ENCODE measurements at regions not wholly inside any gene's neighbourhood (a gene's known extent, or its start where the extent isn't known, plus 50 kb on each side); places are given as distances from the start of the nearest gene placed in this dataset.

- 7 to 8% methylated on average over 2 of the region's 2 CpGs for WGBS, 2 experiments (ENCODE audit: low coverage in 1 of 2, low lambda C conversion rate in 2 of 2, missing lambda C conversion rate in 2 of 2)
- no peaks in the 10 kb centered on the region for H4K20me1 ChIP-seq (ENCODE audit: insufficient read depth)
- no peaks in the 10 kb centered on the region for H3F3A ChIP-seq (ENCODE audit: insufficient read depth)
- no peaks in the 10 kb centered on the region for H3K79me2 ChIP-seq (ENCODE audit: insufficient read depth)
- H3K27me3 ChIP-seq (replicated peaks; ENCODE audit: insufficient read depth) = no peaks in the 10 kb centered on the region
- no peak for DNase-seq
- no peak overlapping the region for H2AFZ ChIP-seq
- in situ Hi-C loops (cut with MboI) = no loop called here
- no peak overlapping the region for H3K4me2 ChIP-seq (ENCODE audit: unreplicated experiment)
- H3K36me3 ChIP-seq (ENCODE audit: low read depth) = no peaks in the 10 kb centered on the region
- no peaks in the 10 kb centered on the region for H3K9me3 ChIP-seq (ENCODE audit: low read depth)
- H3K27ac ChIP-seq = no peak overlapping the region
- no peak overlapping the region for H3K9ac ChIP-seq
- no peak for TF ChIP-seq EZH2phosphoT487 (IDR thresholded peaks at IDR 0.05; ENCODE audit: insufficient read depth, low read depth)
- TF ChIP-seq EZH2 (IDR thresholded peaks at IDR 0.05; ENCODE audit: insufficient read depth, poor library complexity, severe bottlenecking) = no peak
- H3K4me3 ChIP-seq = no peak overlapping the region
- no peaks in the 10 kb centered on the region for H3K9me2 ChIP-seq (ENCODE audit: insufficient read depth)
- no peaks in the 10 kb centered on the region for H3K4me1 ChIP-seq (ENCODE audit: insufficient read depth)
These were observed 590.9 kb upstream of the SEL1L start for GRCh38 chr14:82124511-82124910.

DNA sequence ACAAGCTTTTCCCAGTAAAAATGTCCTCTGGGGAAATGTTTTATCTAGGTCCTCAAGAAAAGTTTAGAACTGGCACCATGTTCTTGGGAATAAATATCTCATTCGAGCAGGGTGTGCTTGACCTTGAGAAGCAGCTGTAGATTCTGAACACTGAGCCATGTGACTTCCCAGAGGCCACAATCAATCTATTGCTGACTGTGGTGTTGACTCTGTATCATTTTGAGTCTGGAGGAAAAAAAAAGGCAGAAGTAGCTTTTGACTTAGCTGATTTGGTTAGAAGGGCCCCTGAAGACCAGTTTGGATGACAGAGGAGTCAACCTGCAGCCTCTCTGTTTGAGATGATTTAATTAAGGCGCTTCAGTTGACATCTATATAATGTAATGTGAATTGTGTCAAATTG, 592.4 kb upstream of the SEL1L start:
- no peaks in the 10 kb centered on the region for H3K9me3 ChIP-seq (ENCODE audit: low read depth)
- no peaks in the 10 kb centered on the region for H3F3A ChIP-seq (ENCODE audit: insufficient read depth)
- TF ChIP-seq EZH2phosphoT487 (IDR thresholded peaks at IDR 0.05; ENCODE audit: insufficient read depth, low read depth) (no peak), EZH2 (IDR thresholded peaks at IDR 0.05; ENCODE audit: insufficient read depth, poor library complexity, severe bottlenecking) (no peak)
- no peaks in the 10 kb centered on the region for H3K36me3 ChIP-seq (ENCODE audit: low read depth)
- H2AFZ ChIP-seq = no peak overlapping the region
- no peak overlapping the region for H3K4me2 ChIP-seq (ENCODE audit: unreplicated experiment)
- H3K4me3 ChIP-seq = no peak overlapping the region
- no peak for DNase-seq
- no peak overlapping the region for H3K9ac ChIP-seq
- no peaks in the 10 kb centered on the region for H3K79me2 ChIP-seq (ENCODE audit: insufficient read depth)
- H3K9me2 ChIP-seq (ENCODE audit: insufficient read depth) = no peaks in the 10 kb centered on the region
- no peaks in the 10 kb centered on the region for H4K20me1 ChIP-seq (ENCODE audit: insufficient read depth)
- no peaks in the 10 kb centered on the region for H3K4me1 ChIP-seq (ENCODE audit: insufficient read depth)
- WGBS, 2 experiments (ENCODE audit: low coverage in 1 of 2, low lambda C conversion rate in 2 of 2, missing lambda C conversion rate in 2 of 2) = 10% methylated on average over 2 of the region's 2 CpGs
- no peak overlapping the region for H3K27ac ChIP-seq
- in situ Hi-C loops (cut with MboI) = no loop called here
- H3K27me3 ChIP-seq (replicated peaks; ENCODE audit: insufficient read depth) = no peaks in the 10 kb centered on the region

GRCh38 chr14:82134411-82134810, 600.8 kb upstream of the SEL1L start:
- no peaks in the 10 kb centered on the region for H3K27me3 ChIP-seq (replicated peaks; ENCODE audit: insufficient read depth)
- no peak for TF ChIP-seq EZH2phosphoT487 (IDR thresholded peaks at IDR 0.05; ENCODE audit: insufficient read depth, low read depth)
- in situ Hi-C loops (cut with MboI) = no loop called here
- H3K4me1 ChIP-seq (ENCODE audit: insufficient read depth) = no peaks in the 10 kb centered on the region
- H2AFZ ChIP-seq = no peak overlapping the region
- no peak overlapping the region for H3K27ac ChIP-seq
- no peak overlapping the region for H3K9ac ChIP-seq
- no peaks in the 10 kb centered on the region for H3F3A ChIP-seq (ENCODE audit: insufficient read depth)
- H3K4me2 ChIP-seq (ENCODE audit: unreplicated experiment) = no peak overlapping the region
- no peaks in the 10 kb centered on the region for H3K79me2 ChIP-seq (ENCODE audit: insufficient read depth)
- no peak for DNase-seq
- no peaks in the 10 kb centered on the region for H3K9me2 ChIP-seq (ENCODE audit: insufficient read depth)
- H4K20me1 ChIP-seq (ENCODE audit: insufficient read depth) = no peaks in the 10 kb centered on the region
- no peaks in the 10 kb centered on the region for H3K36me3 ChIP-seq (ENCODE audit: low read depth)
- 3 to 6% methylated on average over 1 of the region's 1 CpG for WGBS, 2 experiments (ENCODE audit: low coverage in 1 of 2, low lambda C conversion rate in 2 of 2, missing lambda C conversion rate in 2 of 2)
- no peak overlapping the region for H3K4me3 ChIP-seq
- no peaks in the 10 kb centered on the region for H3K9me3 ChIP-seq (ENCODE audit: low read depth)

GRCh38 chr14:82138431-82138830, 604.8 kb upstream of the SEL1L start:
- H3K4me2 ChIP-seq (ENCODE audit: unreplicated experiment) = no peak overlapping the region
- H3K4me1 ChIP-seq (ENCODE audit: insufficient read depth) = no peaks in the 10 kb centered on the region
- H3K27me3 ChIP-seq (replicated peaks; ENCODE audit: insufficient read depth) = no peaks in the 10 kb centered on the region
- no peak overlapping the region for H2AFZ ChIP-seq
- no peak for TF ChIP-seq EZH2phosphoT487 (IDR thresholded peaks at IDR 0.05; ENCODE audit: insufficient read depth, low read depth)
- TF ChIP-seq EZH2 (IDR thresholded peaks at IDR 0.05; ENCODE audit: insufficient read depth, poor library complexity, severe bottlenecking) = no peak
- H3K27ac ChIP-seq = no peak overlapping the region
- WGBS, 2 experiments (ENCODE audit: low coverage in 1 of 2, low lambda C conversion rate in 2 of 2, missing lambda C conversion rate in 2 of 2) = 0 to 4% methylated on average over 1 of the region's 1 CpG
- H3K36me3 ChIP-seq (ENCODE audit: low read depth) = no peaks in the 10 kb centered on the region
- no peak for DNase-seq
- no peaks in the 10 kb centered on the region for H3F3A ChIP-seq (ENCODE audit: insufficient read depth)
- H3K4me3 ChIP-seq = no peak overlapping the region
- no peak overlapping the region for H3K9ac ChIP-seq
- in situ Hi-C loops (cut with MboI) = no loop called here
- H3K9me3 ChIP-seq (ENCODE audit: low read depth) = no peaks in the 10 kb centered on the region
- H3K79me2 ChIP-seq (ENCODE audit: insufficient read depth) = no peaks in the 10 kb centered on the region
- H3K9me2 ChIP-seq (ENCODE audit: insufficient read depth) = no peaks in the 10 kb centered on the region
- no peaks in the 10 kb centered on the region for H4K20me1 ChIP-seq (ENCODE audit: insufficient read depth)

DNA sequence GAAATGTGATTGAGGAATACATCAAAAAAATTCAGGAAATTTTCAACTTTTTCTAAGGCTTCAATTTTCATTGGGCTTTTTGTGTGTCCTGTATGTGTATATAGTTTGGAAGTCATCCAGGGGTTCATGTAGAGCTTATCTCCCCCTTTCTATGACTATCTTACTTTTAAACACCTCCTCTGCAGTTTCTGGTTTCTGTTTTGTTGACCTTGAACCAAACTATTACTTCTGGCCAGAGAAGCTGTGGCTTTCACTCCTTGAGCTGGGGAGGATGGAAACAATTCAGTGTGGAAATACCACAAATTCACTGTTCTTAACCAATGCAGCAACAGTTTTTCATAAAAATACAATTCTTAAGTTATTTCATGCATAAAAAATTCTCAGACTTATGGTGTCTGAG, 613.2 kb upstream of the SEL1L start:
- H3K9me3 ChIP-seq (ENCODE audit: low read depth) = no peaks in the 10 kb centered on the region
- TF ChIP-seq EZH2phosphoT487 (IDR thresholded peaks at IDR 0.05; ENCODE audit: insufficient read depth, low read depth) (no peak), EZH2 (IDR thresholded peaks at IDR 0.05; ENCODE audit: insufficient read depth, poor library complexity, severe bottlenecking) (no peak)
- H3K9ac ChIP-seq = no peak overlapping the region
- no peaks in the 10 kb centered on the region for H3K79me2 ChIP-seq (ENCODE audit: insufficient read depth)
- H3K36me3 ChIP-seq (ENCODE audit: low read depth) = no peaks in the 10 kb centered on the region
- in situ Hi-C loops (cut with MboI) = no loop called here
- H3K4me2 ChIP-seq (ENCODE audit: unreplicated experiment) = no peak overlapping the region
- H3K27me3 ChIP-seq (replicated peaks; ENCODE audit: insufficient read depth) = no peaks in the 10 kb centered on the region
- no peaks in the 10 kb centered on the region for H4K20me1 ChIP-seq (ENCODE audit: insufficient read depth)
- H2AFZ ChIP-seq = no peak overlapping the region
- no peaks in the 10 kb centered on the region for H3K9me2 ChIP-seq (ENCODE audit: insufficient read depth)
- no peaks in the 10 kb centered on the region for H3K4me1 ChIP-seq (ENCODE audit: insufficient read depth)
- no peak for DNase-seq
- H3K27ac ChIP-seq = no peak overlapping the region
- no peak overlapping the region for H3K4me3 ChIP-seq
- no peaks in the 10 kb centered on the region for H3F3A ChIP-seq (ENCODE audit: insufficient read depth)
